AG09309 (cell line): ENCODE measurements at regions not wholly inside any gene's neighbourhood (a gene's known extent, or its start where the extent isn't known, plus 50 kb on each side); places are given as distances from the start of the nearest gene placed in this dataset.
"Not testable (repeated sequence)": the region's sequence is repeated elsewhere in the genome, so short reads cannot be mapped to it uniquely, and the experiment has no call there.

ENCODE experiments used
- DNase-seq: peaks from one replicate; pipeline ENCODE4 v3.0.0-alpha.2; 2010; ENCODE audit warnings: low read depth
- H3K4me3 ChIP-seq: 2 replicates; pipeline ENCODE4 v1.5.1; 2011; ENCODE audit warnings: mild to moderate bottlenecking, low read depth, low read length, moderate library complexity; ENCODE audit not compliant: control insufficient read depth
- CTCF ChIP-seq: IDR thresholded peaks from 2 replicates; pipeline ENCODE4 v1.5.1; 2011; ENCODE audit warnings: mild to moderate bottlenecking, low read depth, low read length, inconsistent platforms; ENCODE audit not compliant: insufficient read depth, control insufficient read depth; ENCODE audit errors: missing control alignments

- no peak for TF ChIP-seq CTCF
- no peak for DNase-seq
- H3K4me3 ChIP-seq: no peak overlapping the region
These were observed 292.6 kb downstream of the FBXO8 start for GRCh38 chr4:173990869-173991210.

GRCh38 chr4:173990126-173990868, 293.2 kb downstream of the FBXO8 start:
- TF ChIP-seq CTCF: peak; percentile 64
- DNase-seq: peak; percentile 4

GRCh38 chr4:173963523-173963922, 319.9 kb downstream of the FBXO8 start:
- not testable (repeated sequence) for H3K4me3 ChIP-seq, DNase-seq

More at GRCh38 chr4:173990126-173990868, 293.2 kb downstream of the FBXO8 start:
- no peak overlapping the region for H3K4me3 ChIP-seq

- no peak for DNase-seq
- no peak overlapping the region for H3K4me3 ChIP-seq
- TF ChIP-seq CTCF: no peak
These were observed 323.1 kb downstream of the FBXO8 start for GRCh38 chr4:173960398-173960797.

GRCh38 chr4:173958445-173958844, 325.0 kb downstream of the FBXO8 start:
- no peak overlapping the region for H3K4me3 ChIP-seq
- no peak for TF ChIP-seq CTCF
- no peak for DNase-seq

- no peak for TF ChIP-seq CTCF
- H3K4me3 ChIP-seq: no peak overlapping the region
- no peak for DNase-seq
These were observed 339.9 kb downstream of the FBXO8 start for GRCh38 chr4:173943547-173943946.

GRCh38 chr4:173940146-173940545, 343.3 kb downstream of the FBXO8 start:
- TF ChIP-seq CTCF: no peak
- DNase-seq: no peak
- H3K4me3 ChIP-seq: no peak overlapping the region
